Suprapubic skin (tissue), 4 donors: ENCODE measurements at regions not wholly inside any gene's neighbourhood (a gene's known extent, or its start where the extent isn't known, plus 50 kb on each side); places are given as distances from the start of the nearest gene placed in this dataset.

Experiments
- CTCF ChIP-seq, 2 donors: fragments of 200-600 bp in 1 of 2; fragments of 450-650 bp in 1 of 2; sonication (generic) in 1 of 2; IDR thresholded peaks; one replicate each; pipeline ENCODE4 v1.5.1; 2016 to 2019; ENCODE audit warnings: antibody characterized with exemption in 2 of 2, mild to moderate bottlenecking in 1 of 2, moderate library complexity in 1 of 2
- POLR2A ChIP-seq, 2 donors: fragments of 450-650 bp; IDR thresholded peaks; one replicate each; pipeline ENCODE4 v1.6.1; 2017; ENCODE audit warnings: antibody characterized with exemption in 2 of 2, mild to moderate bottlenecking in 2 of 2, moderate library complexity in 2 of 2
- POLR2AphosphoS5 ChIP-seq, 3 donors: sonication (generic); formaldehyde crosslinking; IDR thresholded peaks; one replicate each; pipeline ENCODE4 v1.6.1; 2017; ENCODE audit warnings: antibody characterized with exemption in 3 of 3

GRCh38 chr20:22384978-22385377 is 199.4 kb downstream of the FOXA2 start:
- TF ChIP-seq POLR2A (IDR thresholded peaks at IDR 0.05) (no peak), CTCF (IDR thresholded peaks at IDR 0.05) (no peak), POLR2AphosphoS5 (IDR thresholded peaks at IDR 0.05) (no peak)
